Urothelium cell line (cell line): ENCODE measurements at regions not wholly inside any gene's neighbourhood (a gene's known extent, or its start where the extent isn't known, plus 50 kb on each side); places are given as distances from the start of the nearest gene placed in this dataset.
"Not testable (repeated sequence)": the region's sequence is repeated elsewhere in the genome, so short reads cannot be mapped to it uniquely, and the experiment has no call there.

Experiments used
- DNase-seq: peaks from one replicate; pipeline ENCODE4 v3.0.0; 2011; ENCODE audit warnings: low spot score, mixed read lengths
- FAIRE-seq: peaks from 2 replicates; lab custom pipeline; 2011; peaks lifted over from hg19 to GRCh38; lab: Jason Lieb, UNC

DNA sequence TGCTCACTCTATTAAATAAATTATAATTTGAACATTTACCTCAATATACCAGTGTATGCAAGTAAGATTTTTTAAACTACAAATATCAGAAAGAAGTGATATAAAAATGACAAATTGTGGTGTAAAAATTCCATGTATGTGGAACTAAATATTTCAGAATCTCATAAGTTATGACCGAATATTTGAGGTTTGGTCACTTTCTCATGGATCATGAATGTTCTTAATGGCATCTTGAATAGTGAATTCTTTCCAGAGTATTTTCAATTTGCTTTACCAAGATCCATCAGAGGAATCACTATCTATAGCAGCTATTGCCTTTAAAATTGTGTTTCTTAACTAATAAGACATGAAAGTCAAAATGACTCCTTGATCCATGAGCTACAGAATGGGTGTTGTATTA, 950.6 kb downstream of the TBC1D32 start:
- no peak for FAIRE-seq
- DNase-seq = no peak

DNA sequence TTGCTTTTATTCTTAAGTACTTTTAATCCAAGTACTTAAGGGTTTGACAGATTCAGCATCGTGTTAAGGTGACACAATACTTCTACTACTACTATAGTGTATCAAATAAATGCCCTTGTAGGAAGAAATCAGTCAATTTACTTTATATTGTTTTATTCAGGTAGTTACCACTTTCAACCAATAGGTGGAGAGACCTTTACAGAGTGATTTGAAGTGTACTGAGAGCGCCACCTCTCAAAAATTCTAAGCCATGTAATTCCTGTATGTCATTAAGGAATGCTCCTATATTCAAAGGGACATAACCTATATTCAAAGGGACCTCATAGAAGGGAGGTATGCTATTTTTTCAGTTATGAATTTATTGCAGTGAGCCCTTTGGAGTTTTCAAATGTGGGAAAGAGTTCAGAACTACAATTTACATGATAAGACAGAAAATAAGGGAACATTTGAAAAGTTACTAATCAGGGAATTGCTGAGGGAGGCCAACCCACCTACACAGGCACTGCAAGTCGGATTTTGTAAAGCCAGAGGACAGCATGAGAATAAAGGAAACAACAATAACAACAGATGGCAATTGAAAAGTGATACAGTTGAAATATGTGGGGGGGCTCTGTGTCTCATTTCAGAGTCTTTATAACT, 955.6 kb downstream of the TBC1D32 start:
- DNase-seq (peak; percentile 36), FAIRE-seq (no peak)

DNA sequence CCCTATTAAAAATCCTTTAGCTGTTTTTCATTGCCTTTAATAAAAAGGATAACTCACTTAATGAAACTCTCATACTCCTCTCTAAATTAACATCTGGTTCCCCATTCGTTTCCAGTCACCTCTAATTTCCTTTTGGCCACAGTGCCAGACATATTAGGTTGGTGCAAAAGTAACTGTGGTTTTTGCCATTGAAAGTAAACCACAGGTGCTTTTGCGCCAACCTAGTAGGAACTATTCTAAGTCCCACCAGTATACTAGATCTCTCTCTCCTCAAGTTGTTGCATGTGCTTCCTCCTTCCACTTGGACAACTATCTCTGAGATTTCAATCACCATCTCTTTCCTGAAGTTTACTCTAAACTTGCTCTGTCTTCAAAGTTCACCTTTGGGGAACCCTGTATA, 961.1 kb downstream of the TBC1D32 start:
- FAIRE-seq = no peak
- no peak for DNase-seq

DNA sequence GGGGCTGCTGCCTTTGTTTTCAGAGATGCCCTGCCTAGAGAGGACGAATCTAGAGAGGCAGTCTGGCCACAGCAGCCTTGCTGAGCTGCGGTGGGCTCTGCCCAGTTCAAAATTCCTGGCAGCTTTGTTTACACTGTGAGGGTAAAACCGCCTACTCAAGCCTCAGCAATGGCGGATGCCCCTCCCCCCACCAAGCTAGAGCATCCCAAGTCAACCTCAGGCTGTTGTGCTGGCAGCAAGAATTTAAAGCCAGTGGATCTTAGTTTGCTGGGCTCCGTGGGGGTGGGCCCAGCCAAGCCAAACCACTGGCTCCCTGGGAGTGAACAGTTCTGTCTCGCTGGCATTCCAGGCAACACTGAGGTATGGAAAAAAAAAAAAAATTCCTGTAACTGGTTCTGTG, 970.9 kb downstream of the TBC1D32 start:
- DNase-seq (no peak), FAIRE-seq (no peak)

DNA sequence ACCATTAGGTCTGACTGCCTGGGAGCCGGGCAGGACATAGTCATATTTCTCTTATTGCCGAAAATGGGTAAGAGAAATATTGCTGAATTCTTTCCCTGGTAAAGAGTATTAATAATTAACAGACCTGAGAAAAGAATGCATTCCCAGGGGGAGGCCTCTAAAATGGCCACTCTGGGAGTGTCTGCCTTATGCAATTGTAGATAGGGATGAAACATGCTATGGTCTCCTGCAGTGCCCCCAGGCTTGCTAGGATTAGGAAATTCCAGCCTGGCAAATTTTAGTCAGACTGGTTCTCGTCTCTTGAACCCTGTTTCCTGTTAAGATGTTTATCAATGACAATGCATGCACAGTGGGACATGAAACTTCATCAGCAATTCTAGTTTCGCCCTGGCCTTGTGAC, 975.7 kb downstream of the TBC1D32 start:
- not testable (repeated sequence) for DNase-seq

DNA sequence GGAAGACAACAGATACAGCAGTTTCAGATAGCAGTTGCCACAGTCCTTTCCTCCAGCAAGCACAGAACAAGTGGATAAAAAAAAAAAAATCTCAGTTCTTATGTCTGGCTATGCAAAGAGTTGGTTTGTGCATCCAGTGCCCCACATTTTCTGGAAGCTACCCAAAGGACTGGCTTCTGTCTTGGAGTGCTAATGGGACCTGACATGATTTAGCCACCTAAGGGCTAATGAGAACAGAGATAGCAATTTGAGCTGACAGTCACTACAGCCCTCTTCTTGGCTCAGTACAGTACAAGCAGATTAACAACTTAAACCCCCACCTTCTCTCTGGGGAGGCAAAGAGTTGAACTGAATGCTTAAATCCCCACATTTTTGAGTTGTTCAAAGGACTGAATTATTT, 976.8 kb downstream of the TBC1D32 start:
- FAIRE-seq = no peak
- no peak for DNase-seq

More for the DNA sequence above, 975.7 kb downstream of the TBC1D32 start:
- FAIRE-seq = not testable (repeated sequence)

DNA sequence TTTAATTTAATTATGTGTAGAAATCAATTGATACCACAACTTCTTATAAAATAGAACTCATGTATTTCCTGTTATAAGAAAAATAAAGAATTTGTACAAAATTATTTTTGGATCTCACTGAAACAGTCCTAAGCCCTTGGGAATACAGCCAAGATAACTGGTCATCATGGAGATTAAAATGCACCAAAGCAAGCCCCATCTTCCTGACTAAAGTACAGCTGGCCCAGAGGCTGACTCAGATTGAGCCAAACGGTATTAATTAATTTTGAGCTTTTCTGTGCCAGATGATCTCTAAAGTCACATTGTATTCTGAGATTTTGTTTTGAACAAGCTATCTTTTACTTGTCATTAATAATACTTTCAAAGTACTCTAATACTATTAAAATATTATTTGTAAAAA, 978.5 kb downstream of the TBC1D32 start:
- DNase-seq = no peak
- FAIRE-seq = no peak

DNA sequence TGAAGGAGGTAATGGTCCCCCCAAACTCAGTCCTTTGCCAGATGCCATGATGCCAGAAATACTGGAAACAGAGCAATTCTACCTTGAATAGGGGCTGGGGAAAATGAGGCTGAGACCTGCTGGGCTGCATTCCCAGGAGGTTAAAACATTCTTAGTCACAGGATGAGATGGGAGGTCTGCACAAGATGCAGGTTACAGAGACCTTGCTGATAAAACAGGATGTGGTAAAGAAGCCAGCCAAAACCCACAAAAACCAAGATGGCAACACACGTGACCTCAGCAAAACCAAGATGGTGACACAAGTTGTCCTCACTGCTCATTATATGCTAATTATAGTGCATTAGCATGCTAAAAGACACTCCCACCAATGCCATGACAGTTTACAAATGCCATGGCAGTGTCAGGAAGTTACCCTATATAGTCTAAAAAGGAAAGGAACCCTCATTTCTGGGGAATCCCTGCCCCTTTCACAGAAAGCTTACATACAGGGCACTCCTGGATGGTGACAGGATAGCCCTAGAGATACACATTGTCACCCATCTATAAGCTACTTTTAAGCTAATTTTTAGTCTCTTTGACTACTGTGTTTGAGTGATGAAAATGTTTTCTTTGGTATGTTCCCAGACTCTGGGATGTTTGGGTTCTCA, 979.7 kb downstream of the TBC1D32 start:
- DNase-seq = peak; percentile 6

DNA sequence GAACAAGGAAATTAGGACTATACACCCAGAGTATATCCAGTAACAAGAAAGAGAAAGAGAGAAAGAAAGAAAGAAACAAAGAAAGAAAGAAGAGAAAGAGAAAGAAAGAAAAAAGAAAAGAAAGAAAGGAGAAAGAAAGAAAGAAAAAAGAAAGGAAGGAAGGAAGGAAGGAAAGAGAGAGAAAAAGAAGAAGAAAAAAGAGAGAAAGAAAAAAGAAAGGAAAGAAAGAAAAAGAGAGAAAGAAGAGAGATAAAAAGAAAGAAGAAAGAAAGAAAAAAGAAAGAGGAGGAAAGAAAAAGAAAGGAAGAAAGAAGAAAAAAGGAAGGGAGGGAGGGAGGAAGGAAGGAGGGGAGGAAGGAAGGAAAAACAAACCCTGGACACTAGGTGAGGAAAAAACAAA, 981.8 kb downstream of the TBC1D32 start:
- DNase-seq = no peak
- FAIRE-seq = no peak

More for the DNA sequence above, 979.7 kb downstream of the TBC1D32 start:
- no peak for FAIRE-seq

DNA sequence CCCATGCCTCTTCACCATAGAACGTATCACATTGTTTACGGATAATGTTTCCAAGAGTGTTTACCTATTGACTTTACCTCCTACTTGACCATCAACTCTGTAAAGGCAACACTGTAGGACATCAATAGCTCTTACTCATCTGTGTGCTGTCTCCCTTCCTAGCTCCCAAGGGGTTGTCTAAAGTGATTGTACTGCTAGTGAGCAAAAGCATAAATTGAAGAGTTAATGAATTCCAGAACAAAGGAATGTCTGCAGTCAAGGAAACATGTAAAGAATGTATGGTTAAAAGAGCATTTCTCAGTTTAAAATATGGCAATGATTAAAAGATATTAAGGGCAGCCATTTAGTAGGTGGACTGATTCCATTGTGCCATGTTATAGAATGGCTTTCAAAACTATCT, 985.4 kb downstream of the TBC1D32 start:
- FAIRE-seq (no peak), DNase-seq (no peak)

DNA sequence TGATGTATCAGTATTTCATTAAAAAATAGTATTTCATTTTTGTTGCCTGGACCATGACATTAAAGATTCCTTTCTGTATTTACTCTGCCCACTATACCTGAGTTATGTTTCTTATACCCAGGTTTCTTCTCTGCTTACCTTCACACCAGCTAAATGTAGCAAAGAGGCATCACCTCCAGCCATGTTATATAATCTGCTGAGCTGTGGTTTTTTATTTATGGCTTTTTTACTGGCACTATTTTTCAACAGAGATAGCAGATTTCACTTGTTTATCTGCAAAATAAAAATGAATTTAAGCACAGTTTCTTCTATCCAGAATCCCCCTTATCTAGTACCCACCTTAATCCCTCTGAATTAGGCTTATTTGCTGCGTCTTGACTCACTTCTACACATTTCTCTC, 979.0 kb upstream of the MAN1A1 start:
- DNase-seq = no peak
- no peak for FAIRE-seq

DNA sequence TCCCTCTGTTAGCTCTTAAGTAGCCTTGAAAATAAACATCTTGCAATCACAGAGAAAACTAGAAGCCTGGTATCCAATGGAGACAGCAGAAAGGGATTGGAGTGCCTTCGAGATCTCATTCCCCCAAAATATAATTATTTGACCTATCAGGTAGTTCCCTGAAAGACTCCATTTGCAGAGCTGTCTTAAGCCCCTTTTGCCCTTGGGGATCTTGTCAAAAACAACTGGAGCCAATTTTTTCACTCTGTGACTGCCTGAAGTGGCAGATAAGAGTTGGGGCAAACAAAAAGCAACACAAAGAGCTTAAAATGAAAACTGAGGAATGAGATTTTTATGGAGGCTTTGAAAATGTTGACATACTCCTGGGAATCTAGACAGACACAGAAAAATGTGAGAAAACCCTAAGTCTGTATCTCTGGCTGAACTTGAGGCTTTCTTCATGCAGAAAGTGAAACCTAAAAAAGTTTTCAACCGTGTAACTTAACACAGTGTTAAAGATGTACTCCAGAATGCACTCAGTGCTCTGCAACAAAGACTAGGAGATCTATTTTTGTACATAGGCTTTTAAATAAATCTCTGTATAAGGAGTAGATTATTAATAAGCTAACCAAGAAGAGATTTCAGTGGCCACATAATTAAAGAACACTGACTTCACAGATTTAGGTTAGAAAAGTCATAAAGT, 971.1 kb upstream of the MAN1A1 start:
- FAIRE-seq (no peak), DNase-seq (no peak)

DNA sequence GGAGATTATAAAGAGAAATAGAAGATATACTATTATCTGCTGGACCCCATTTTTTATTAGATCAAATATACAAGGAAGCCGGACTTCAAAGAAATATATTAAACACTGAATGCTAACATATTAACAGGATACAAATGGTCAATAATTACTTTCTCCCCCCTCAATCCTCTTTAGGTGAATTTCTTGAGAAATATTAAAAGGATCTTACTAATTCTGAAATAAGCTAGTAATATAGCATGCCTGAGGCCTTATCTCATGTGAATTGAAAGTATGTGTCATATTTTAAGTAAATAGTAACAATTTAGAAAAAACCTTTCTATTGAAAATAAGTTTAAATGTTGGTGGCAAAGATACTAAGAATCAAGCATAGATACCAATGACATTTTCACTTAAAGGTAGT, 954.7 kb upstream of the MAN1A1 start:
- FAIRE-seq (no peak), DNase-seq (no peak)

DNA sequence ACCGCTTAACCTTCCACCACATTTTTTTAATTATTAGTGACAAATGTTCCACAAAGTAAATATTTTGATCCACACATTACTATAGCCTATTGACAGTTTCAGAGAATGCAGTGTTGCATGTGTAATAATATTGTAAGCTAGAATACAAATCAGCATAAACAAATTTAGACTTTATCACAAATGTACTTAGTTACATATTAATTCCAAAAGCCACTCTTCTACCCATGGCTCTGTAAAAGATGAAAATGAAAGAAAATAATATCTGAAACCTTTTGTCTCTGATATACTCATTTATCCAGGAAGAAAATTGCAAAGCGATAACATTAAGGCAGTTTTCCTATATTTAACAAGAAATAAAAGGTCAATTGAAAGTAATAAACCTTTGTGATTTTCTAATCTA, 954.0 kb upstream of the MAN1A1 start:
- FAIRE-seq = no peak
- no peak for DNase-seq

DNA sequence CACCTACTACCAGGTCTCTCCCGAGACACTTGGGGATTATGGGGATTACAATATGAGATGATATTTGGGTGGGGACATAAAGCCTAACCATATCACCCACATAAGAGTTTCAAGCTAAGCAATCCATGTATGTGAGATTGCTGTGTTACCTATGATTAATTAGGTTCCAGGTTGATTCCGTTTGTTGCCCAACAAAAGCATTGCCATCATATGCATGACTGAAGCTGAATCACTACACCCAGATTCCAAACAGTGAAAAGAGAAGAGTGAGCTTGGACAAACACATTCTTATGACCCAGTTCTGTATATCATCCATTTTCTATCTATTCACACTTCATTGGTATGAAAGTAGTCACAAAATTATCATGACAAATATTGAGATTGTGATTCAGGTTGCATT, 952.5 kb upstream of the MAN1A1 start:
- FAIRE-seq (no peak), DNase-seq (no peak)

DNA sequence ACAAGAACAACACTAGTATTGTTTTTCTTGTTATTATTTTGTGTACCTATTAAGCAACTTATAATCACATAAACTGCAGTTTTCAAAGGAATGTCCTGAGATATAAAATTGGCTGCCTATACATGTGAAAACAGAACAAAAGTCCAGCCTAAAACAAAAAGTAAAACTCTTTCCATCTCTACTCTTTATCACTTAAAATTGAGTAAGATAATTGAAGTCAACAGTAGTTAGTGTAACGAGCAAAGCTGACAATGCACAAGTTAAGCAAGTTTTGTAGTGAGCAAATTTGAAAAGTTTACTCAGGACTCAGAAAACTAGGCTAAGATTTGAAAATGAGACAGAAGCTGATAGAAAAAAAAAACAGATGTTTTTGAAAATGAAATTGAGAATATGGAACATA, 941.4 kb upstream of the MAN1A1 start:
- no peak for FAIRE-seq
- no peak for DNase-seq

DNA sequence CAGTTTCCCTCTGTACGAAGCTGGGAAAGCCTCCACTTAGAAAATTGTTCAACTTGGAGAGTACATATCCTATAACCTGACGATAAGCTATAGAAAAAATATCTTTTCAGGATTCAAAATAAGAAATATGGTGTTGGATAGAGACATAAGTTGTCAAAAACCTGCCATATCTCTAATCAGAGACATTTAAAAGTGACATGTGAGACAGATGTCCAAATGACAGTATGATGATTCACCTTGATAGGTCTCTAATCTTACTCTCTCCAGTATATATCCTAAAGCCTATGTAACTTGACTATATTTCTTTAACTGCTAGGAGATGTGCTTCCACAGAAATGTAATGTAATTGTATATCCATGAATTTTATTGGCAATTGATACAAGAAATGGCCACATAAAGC, 932.4 kb upstream of the MAN1A1 start:
- FAIRE-seq (no peak), DNase-seq (no peak)

DNA sequence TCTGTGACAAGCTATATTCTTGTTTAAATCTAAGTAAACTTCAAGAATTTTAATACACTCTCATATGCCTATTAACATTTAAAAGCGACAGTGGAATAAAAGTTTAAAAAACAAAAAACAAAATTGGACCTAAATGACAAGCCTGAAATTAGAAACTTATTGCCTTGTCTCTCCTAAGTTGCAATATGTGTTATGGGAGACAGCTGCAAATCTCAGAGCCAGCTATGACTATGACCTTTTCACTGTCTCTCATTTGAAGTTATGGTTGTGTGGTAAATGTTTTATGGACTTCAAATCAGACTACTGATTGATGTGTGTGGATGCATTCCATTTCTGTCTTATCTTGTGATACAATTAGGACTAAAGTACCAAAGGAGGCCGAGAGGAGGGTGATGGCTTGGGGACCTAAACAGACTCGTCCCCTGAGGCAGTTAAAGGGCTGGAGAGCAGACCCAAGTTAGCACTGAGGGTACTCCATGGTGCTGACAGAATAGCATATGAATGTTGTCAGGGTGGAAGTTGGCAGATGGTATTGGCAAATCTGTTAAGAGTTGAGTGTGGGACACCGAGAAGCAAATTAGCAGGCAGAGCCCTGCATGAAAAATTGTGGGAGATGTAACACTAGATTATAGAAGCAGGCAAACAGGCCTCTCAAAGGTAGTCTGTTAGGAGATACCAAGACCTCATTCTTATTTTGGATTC, 930.1 kb upstream of the MAN1A1 start:
- DNase-seq = no peak
- no peak for FAIRE-seq

DNA sequence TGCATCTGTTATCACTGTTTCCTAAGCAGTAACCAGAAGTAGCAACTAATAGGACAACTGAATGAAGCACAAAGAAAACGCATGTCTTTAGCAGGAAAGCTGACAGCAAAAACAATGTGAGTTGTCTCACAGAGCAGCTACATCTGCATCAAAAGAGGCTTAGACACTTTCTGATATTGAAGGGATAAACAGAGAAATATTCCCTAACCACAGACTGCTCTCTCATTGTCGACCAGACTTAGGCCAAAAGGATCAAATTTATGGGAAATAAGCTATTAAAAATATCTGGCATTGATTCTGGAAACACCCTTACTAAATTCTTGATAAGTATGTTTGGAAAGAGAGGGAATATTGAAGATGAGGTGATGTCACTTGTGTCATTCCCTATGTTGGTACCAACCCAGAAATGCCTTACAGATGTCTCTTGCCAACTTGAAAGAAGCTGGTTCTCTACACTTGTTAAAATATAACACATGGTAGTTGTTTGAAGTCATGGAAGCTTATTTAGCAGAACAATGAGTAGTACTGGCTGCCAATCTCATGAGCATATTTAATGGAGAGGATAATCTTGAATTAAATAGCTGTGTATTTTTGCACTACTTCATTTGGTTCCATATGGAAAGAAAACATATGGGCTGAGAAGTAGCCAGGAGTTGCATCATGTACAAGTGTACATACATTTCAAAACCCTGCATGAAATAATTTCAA, 929.3 kb upstream of the MAN1A1 start:
- FAIRE-seq (no peak), DNase-seq (no peak)

DNA sequence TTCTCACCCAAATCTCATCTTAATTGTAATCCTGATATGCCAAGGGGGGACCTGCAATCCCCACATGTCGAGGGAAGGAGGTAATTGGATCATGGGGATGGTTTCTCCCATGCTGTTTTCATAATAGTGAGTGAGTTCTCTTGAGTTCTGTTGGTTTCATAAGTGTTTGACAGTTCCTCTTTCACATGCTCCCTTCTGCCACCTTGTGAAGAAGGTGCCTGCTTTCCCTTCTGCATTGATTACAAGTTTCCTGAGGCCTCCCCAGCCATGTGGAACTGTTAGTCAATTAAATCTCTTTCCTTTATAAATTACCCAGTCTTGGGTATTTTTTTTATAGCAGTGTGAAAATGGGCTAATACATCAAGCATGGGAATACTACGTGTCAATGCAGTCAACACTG, 925.0 kb upstream of the MAN1A1 start:
- FAIRE-seq (no peak), DNase-seq (no peak)

DNA sequence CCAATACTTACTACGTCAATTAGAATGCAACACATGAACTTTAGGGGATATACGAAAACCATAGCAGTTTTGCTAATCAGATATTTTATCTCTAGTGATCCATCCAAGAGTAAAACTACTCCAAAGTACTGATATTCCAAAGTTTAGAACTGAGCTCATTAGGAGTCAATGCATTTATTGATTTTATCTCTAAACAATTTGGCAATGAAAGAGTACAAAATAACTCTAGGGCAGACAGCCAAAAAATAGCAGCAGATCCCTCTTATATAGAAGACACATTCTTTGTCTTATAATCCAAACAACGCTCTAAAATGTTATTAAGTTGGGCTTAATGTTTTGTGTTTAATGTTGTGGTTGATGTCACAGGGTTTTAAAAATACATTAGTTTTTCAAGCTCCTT, 923.9 kb upstream of the MAN1A1 start:
- no peak for DNase-seq
- no peak for FAIRE-seq
